ENCODE measurements at regions not wholly inside any gene's neighbourhood (a gene's known extent, or its start where the extent isn't known, plus 50 kb on each side); places are given as distances from the start of the nearest gene placed in this dataset.

DNA sequence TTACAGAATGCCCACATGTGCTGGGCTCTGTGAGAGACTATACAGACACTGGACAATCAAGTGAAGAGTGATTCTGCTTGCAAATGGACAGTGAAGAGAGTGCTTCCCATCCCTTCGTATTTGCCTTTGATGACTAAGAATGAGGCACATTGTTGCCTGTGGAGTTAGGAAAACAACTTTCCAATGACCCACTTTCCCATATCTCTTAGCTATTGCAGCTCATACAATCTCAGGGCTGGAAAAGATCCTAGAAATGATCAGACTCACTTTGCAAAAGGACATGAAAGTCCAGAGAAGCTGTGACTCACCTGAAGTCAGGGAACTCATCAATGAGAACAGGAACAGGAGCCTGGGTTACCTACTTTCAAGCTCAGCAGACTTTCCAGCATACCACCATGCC, 440.5 kb upstream of the TCF4 start:
- no peak for TF ChIP-seq POLR2A (IDR thresholded peaks at IDR 0.05)
- TF ChIP-seq, protein P1, sequence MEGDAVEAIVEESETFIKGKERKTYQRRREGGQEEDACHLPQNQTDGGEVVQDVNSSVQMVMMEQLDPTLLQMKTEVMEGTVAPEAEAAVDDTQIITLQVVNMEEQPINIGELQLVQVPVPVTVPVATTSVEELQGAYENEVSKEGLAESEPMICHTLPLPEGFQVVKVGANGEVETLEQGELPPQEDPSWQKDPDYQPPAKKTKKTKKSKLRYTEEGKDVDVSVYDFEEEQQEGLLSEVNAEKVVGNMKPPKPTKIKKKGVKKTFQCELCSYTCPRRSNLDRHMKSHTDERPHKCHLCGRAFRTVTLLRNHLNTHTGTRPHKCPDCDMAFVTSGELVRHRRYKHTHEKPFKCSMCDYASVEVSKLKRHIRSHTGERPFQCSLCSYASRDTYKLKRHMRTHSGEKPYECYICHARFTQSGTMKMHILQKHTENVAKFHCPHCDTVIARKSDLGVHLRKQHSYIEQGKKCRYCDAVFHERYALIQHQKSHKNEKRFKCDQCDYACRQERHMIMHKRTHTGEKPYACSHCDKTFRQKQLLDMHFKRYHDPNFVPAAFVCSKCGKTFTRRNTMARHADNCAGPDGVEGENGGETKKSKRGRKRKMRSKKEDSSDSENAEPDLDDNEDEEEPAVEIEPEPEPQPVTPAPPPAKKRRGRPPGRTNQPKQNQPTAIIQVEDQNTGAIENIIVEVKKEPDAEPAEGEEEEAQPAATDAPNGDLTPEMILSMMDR (IDR thresholded peaks at IDR 0.05): no peak

All from prostate gland (tissue), 2 donors.